SK-N-MC (cell line): ENCODE measurements at regions not wholly inside any gene's neighbourhood (a gene's known extent, or its start where the extent isn't known, plus 50 kb on each side); places are given as distances from the start of the nearest gene placed in this dataset.

Experiments used
- EZH2 ChIP-seq: fragments of 200-600 bp; sonication (generic); IDR thresholded peaks from one replicate; pipeline ENCODE4 v1.6.1; 2017; ENCODE audit warnings: antibody characterized with exemption
- FOXP2 ChIP-seq: optimal IDR thresholded peaks from 2 replicates; pipeline ENCODE3; 2011; ENCODE audit warnings: mild to moderate bottlenecking, moderate library complexity; ENCODE audit not compliant: insufficient read depth; ENCODE audit errors: extremely low read length, control extremely low read depth
- POLR2AphosphoS5 ChIP-seq: IDR thresholded peaks from 2 replicates; pipeline ENCODE4 v1.6.1; 2012; ENCODE audit warnings: mild to moderate bottlenecking, low read depth, low read length, borderline replicate concordance

GRCh38 chr12:19014240-19014639, 115.3 kb upstream of the PLEKHA5 start:
- TF ChIP-seq EZH2 (no peak), POLR2AphosphoS5 (no peak), FOXP2 (no peak)
